ENCODE measurements at regions not wholly inside any gene's neighbourhood (a gene's known extent, or its start where the extent isn't known, plus 50 kb on each side); places are given as distances from the start of the nearest gene placed in this dataset.
"Not testable (repeated sequence)": the region's sequence is repeated elsewhere in the genome, so short reads cannot be mapped to it uniquely, and the experiment has no call there.

- not testable (repeated sequence) for TF ChIP-seq CTCF (IDR thresholded peaks at IDR 0.05 in 2 of 3, conservative IDR thresholded peaks at IDR 0.05 in 1 of 3; ENCODE audit: control insufficient read depth in 2 of 3, extremely low read depth in 1 of 3, insufficient read depth in 1 of 3, low read depth in 3 of 3, low read length in 3 of 3); USF2 (IDR thresholded peaks at IDR 0.05; ENCODE audit: borderline replicate concordance, low read depth, low read length); TAF1 (IDR thresholded peaks at IDR 0.05; ENCODE audit: borderline replicate concordance, low read depth, low read length)
Observed at GRCh38 chr4:131496211-131496610, 1652.9 kb upstream of the PCDH10 start.

Data from GM12878 (cell line).